Activated T-helper 2 cell treated with anti-CD3 and anti-CD28 coated beads, Interferon-gamma antibody, Interleukin-2, Interleukin-4, amounts not matched to agents 10 μg/mL and 5 μg/mL and 100 μg/mL, durations not matched to agents 14 hours and 24 hours and 36 hours (primary cell): ENCODE measurements at regions not wholly inside any gene's neighbourhood (a gene's known extent, or its start where the extent isn't known, plus 50 kb on each side); places are given as distances from the start of the nearest gene placed in this dataset.

ENCODE experiments used
- DNase-seq: peaks from one replicate; pipeline ENCODE4 v3.0.0; 2021; ENCODE audit warnings: low spot score
- H3K27ac Mint-ChIP-seq: one replicate; pipeline ENCODE4 v1.8.0; 2021; ENCODE audit warnings: mixed read lengths
- H3K27me3 Mint-ChIP-seq: one replicate; pipeline ENCODE4 v1.8.0; 2021; ENCODE audit warnings: low read depth, mixed read lengths
- H3K36me3 Mint-ChIP-seq: one replicate; pipeline ENCODE4 v1.8.0; 2021; ENCODE audit warnings: low read depth, mixed read lengths
- H3K4me1 Mint-ChIP-seq: one replicate; pipeline ENCODE4 v1.8.0; 2021; ENCODE audit warnings: low read depth, mixed read lengths
- H3K4me3 Mint-ChIP-seq: one replicate; pipeline ENCODE4 v1.8.0; 2021; ENCODE audit warnings: low read depth, mild to moderate bottlenecking, moderate library complexity, mixed read lengths
- H3K9me3 Mint-ChIP-seq: one replicate; pipeline ENCODE4 v1.8.0; 2021; ENCODE audit warnings: mixed read lengths
- intact Hi-C: fragments of 100-400 bp; cut with micrococcal nuclease; formaldehyde crosslinking; loops from one replicate; pipeline ENCODE4 v1.15.1; 2023

DNA sequence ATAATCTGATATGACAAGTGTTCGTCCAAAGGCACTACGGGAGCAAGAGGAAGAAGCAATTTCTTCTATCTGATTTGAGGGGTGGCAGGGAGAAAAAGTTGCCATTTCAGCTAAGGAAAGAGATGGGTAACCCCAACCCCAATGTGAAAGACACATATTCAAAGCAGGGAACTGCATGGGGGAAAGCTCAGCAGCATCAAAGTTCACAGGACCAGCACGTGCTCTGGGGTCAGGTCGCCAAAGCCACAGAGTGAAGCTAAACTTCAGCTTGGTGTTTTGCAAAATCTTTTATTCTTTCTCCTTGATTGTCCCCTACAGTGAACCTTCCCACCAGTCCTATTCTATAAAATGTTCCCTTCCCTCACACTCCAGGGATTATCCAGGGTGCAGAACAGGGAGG, 112.8 kb upstream of the PPP2R2D start:
- H3K27me3 Mint-ChIP-seq: no peaks in the 10 kb centered on the region
- peaks cover 7% of the 10 kb centered on the region for H3K9me3 Mint-ChIP-seq
- no peak overlapping the region for H3K4me3 Mint-ChIP-seq
- H3K4me1 Mint-ChIP-seq: no peaks in the 10 kb centered on the region
- no peak overlapping the region for H3K27ac Mint-ChIP-seq
- no peak for DNase-seq
- intact Hi-C loops: no loop called here
- no peaks in the 10 kb centered on the region for H3K36me3 Mint-ChIP-seq

- no peaks in the 10 kb centered on the region for H3K4me1 Mint-ChIP-seq
- H3K9me3 Mint-ChIP-seq: peaks cover 3% of the 10 kb centered on the region
- intact Hi-C loops: no loop called here
- H3K4me3 Mint-ChIP-seq: no peak overlapping the region
- H3K27ac Mint-ChIP-seq: no peak overlapping the region
- DNase-seq: no peak
- H3K27me3 Mint-ChIP-seq: no peaks in the 10 kb centered on the region
- H3K36me3 Mint-ChIP-seq: no peaks in the 10 kb centered on the region
Observed at GRCh38 chr10:131788386-131788785, 112.4 kb upstream of the PPP2R2D start.

DNA sequence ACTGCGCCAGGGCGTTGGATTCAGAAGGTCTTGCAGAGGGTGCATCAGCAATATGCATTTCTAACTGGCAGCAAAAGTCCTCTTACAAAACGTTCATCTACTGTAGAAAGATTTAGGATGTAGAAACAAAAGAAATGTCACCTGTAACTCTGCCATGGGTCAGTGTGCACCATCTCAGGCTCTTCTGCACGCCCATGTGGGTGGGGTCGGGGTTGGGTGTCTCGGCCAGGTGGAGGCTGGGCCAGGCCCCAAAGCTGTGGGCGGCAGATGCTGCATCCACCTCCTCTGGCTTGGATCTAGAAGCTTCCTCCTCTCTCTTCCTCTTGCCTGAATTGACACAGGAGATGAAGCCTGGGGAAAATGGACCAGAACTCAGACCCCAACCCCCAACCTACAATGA, 111.3 kb upstream of the PPP2R2D start:
- Mint-ChIP-seq H3K27me3 (no peaks in the 10 kb centered on the region), H3K4me1 (no peaks in the 10 kb centered on the region), H3K9me3 (no peaks in the 10 kb centered on the region), H3K27ac (no peak overlapping the region), H3K36me3 (no peaks in the 10 kb centered on the region), H3K4me3 (no peak overlapping the region)
- no peak for DNase-seq
- intact Hi-C loops: no loop called here

GRCh38 chr10:131790021-131790420, 110.8 kb upstream of the PPP2R2D start:
- Mint-ChIP-seq H3K4me3 (no peak overlapping the region), H3K9me3 (no peaks in the 10 kb centered on the region), H3K4me1 (no peaks in the 10 kb centered on the region), H3K27ac (no peak overlapping the region), H3K36me3 (no peaks in the 10 kb centered on the region), H3K27me3 (no peaks in the 10 kb centered on the region)
- no peak for DNase-seq
- intact Hi-C loops: no loop called here

DNA sequence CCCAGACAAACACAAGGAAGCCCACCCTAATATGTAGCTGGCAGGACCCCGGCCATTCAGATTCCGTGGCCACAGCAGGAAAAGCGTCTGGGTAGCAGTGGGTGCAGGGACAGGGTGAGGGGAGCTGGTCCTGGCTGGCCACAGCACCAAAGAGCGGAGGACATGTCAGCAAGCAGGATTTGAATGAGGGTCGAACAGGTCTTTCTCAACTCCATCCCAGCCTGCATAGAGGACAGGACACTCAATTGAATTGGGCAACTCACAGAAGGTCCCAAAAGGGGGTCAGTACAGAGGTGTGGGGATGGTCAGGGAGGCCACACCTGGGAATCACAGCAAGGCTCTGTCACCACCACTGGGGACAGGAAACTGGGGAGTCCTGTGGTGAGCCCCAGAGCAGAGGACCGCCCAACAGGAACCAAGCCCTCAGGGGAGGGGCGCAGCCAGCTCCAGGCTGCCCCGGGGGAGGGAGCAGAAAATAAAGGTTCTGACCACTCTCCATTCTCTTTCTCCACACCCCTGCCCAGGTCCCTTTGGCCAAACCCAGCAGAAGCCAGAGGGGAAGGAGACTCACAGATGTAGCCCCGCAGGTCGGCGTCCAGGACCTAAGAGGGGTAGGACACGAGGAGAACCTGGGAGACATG, 108.7 kb upstream of the PPP2R2D start:
- intact Hi-C loops: no loop called here

DNA sequence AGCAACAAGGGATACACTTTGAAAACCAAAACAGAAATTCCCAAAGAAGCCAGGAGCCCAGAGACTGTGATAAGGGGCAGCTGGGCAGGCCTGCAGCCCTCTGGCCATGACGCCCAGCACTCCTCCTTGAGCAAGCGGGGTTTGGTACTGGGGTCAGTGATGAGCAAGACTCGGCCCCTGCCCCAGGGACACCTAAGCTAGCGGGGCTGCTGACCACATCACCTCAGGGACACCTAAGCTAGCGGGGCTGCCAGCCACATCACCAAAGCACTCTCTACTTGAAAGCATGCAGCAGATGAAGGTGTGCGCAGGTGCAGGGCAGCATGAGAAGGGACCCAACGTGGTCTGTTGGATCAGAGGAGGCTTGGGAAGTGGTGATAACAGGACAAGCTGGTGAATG, 108.0 kb upstream of the PPP2R2D start:
- H3K4me3 Mint-ChIP-seq: no peak overlapping the region
- H3K27me3 Mint-ChIP-seq: no peaks in the 10 kb centered on the region
- H3K36me3 Mint-ChIP-seq: no peaks in the 10 kb centered on the region
- DNase-seq: no peak
- no peaks in the 10 kb centered on the region for H3K4me1 Mint-ChIP-seq
- intact Hi-C loops: no loop called here
- no peaks in the 10 kb centered on the region for H3K9me3 Mint-ChIP-seq
- no peak overlapping the region for H3K27ac Mint-ChIP-seq

More for the DNA sequence above, 108.7 kb upstream of the PPP2R2D start:
- no peak for DNase-seq
- no peaks in the 10 kb centered on the region for H3K9me3 Mint-ChIP-seq
- H3K36me3 Mint-ChIP-seq: no peaks in the 10 kb centered on the region
- H3K4me1 Mint-ChIP-seq: no peaks in the 10 kb centered on the region
- no peak overlapping the region for H3K27ac Mint-ChIP-seq
- H3K4me3 Mint-ChIP-seq: no peak overlapping the region
- no peaks in the 10 kb centered on the region for H3K27me3 Mint-ChIP-seq

DNA sequence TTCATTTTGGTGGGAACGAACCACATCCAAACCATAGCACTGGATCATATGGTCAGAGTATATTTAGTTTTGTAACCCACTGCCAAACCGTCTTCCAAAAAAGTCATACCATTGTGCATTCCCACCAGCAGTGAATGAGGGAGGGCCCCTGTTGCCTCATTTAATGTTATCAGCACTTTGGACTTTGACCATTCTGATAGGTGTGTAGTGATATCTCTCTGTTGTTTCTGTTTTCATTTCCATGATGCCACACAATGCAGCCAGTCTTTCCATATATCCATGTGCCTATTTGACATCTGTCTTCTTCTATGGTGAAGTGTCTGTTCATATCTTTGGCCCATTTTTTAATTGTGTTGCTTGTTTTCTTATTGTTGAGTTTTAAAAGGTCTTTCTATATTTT, 105.0 kb upstream of the PPP2R2D start:
- intact Hi-C loops: no loop called here
- Mint-ChIP-seq H3K4me3 (no peak overlapping the region), H3K27me3 (no peaks in the 10 kb centered on the region), H3K4me1 (no peaks in the 10 kb centered on the region), H3K27ac (no peak overlapping the region), H3K9me3 (peaks cover 22% of the 10 kb centered on the region), H3K36me3 (no peaks in the 10 kb centered on the region)
- DNase-seq: no peak

DNA sequence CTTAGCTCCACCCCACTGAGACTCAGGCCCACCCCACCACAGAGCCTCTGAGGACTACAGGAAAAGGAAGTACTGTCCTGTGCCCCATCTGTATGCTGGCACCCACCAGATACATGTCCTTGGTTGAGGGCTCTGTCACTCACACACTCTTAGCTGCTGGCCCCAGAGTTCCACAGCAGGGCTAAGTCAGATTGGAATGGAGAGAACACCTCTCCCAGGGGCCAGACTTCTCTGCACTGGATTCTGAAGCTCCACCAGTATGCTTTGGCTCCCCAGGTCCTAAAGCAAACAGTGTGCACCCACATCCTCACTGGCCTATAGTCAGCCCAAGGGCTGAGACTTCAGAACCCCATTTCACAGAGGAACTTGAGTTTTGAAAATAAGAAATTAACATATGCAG, 103.2 kb upstream of the PPP2R2D start:
- peaks cover 22% of the 10 kb centered on the region for H3K9me3 Mint-ChIP-seq
- H3K4me3 Mint-ChIP-seq: no peak overlapping the region
- no peaks in the 10 kb centered on the region for H3K4me1 Mint-ChIP-seq
- no peaks in the 10 kb centered on the region for H3K27me3 Mint-ChIP-seq
- intact Hi-C loops: no loop called here
- DNase-seq: no peak
- no peaks in the 10 kb centered on the region for H3K36me3 Mint-ChIP-seq
- no peak overlapping the region for H3K27ac Mint-ChIP-seq

DNA sequence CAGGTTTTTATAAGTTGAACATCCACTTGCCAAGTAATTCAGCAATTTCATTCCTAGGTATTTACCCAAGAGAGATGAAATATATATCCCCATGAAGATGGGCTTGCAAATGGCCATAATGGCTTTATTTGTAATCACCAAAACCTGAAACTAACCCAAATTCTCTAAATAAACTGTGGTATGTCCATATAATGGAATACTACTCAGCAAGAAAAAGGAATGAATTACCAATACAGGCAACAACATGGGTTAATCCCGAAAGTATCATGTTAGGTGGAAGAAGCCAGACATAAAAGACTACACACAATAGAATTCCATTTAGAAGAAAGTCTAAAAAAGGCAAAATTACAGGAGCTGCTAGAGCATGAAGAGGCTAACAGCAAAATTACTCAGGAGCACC, 101.4 kb upstream of the PPP2R2D start:
- H3K9me3 Mint-ChIP-seq: peaks cover 22% of the 10 kb centered on the region
- H3K4me3 Mint-ChIP-seq: no peak overlapping the region
- no peak overlapping the region for H3K27ac Mint-ChIP-seq
- H3K4me1 Mint-ChIP-seq: no peaks in the 10 kb centered on the region
- no peak for DNase-seq
- no peaks in the 10 kb centered on the region for H3K36me3 Mint-ChIP-seq
- no peaks in the 10 kb centered on the region for H3K27me3 Mint-ChIP-seq
- intact Hi-C loops: no loop called here

GRCh38 chr10:131802156-131802915, 98.5 kb upstream of the PPP2R2D start:
- H3K9me3 Mint-ChIP-seq: peaks cover 22% of the 10 kb centered on the region
- intact Hi-C loops: no loop called here
- no peaks in the 10 kb centered on the region for H3K4me1 Mint-ChIP-seq
- H3K27me3 Mint-ChIP-seq: no peaks in the 10 kb centered on the region
- no peak overlapping the region for H3K27ac Mint-ChIP-seq
- H3K36me3 Mint-ChIP-seq: no peaks in the 10 kb centered on the region
- DNase-seq: no peak
- no peak overlapping the region for H3K4me3 Mint-ChIP-seq

DNA sequence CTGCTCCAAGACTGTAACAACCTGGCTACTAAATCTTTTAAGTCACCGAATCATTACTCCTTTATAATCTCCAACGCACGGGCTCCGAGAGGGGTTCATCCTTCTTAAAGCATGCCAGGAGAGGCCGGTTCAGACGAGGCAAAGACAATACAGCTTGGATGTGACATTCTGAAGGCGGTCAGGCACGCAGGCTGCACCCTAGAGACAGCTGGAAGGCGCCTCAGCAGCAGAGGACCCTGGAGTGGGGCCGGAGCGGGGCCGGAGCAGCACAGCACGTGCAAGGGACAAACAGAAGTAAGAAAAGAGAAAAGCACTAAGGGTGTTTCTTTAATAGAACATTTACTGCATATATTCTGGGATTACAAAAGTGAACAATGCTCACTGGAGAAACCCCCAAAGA, 97.8 kb upstream of the PPP2R2D start:
- no peak overlapping the region for H3K27ac Mint-ChIP-seq
- no peaks in the 10 kb centered on the region for H3K27me3 Mint-ChIP-seq
- DNase-seq: no peak
- intact Hi-C loops: no loop called here
- H3K4me3 Mint-ChIP-seq: no peak overlapping the region
- no peaks in the 10 kb centered on the region for H3K36me3 Mint-ChIP-seq
- H3K9me3 Mint-ChIP-seq: peaks cover 21% of the 10 kb centered on the region
- no peaks in the 10 kb centered on the region for H3K4me1 Mint-ChIP-seq

- no peak for DNase-seq
- H3K36me3 Mint-ChIP-seq: no peaks in the 10 kb centered on the region
- H3K27ac Mint-ChIP-seq: no peak overlapping the region
- peaks cover 11% of the 10 kb centered on the region for H3K9me3 Mint-ChIP-seq
- H3K4me1 Mint-ChIP-seq: no peaks in the 10 kb centered on the region
- intact Hi-C loops: no loop called here
- no peaks in the 10 kb centered on the region for H3K27me3 Mint-ChIP-seq
- no peak overlapping the region for H3K4me3 Mint-ChIP-seq
Observed at GRCh38 chr10:131803860-131804425, 96.9 kb upstream of the PPP2R2D start.

DNA sequence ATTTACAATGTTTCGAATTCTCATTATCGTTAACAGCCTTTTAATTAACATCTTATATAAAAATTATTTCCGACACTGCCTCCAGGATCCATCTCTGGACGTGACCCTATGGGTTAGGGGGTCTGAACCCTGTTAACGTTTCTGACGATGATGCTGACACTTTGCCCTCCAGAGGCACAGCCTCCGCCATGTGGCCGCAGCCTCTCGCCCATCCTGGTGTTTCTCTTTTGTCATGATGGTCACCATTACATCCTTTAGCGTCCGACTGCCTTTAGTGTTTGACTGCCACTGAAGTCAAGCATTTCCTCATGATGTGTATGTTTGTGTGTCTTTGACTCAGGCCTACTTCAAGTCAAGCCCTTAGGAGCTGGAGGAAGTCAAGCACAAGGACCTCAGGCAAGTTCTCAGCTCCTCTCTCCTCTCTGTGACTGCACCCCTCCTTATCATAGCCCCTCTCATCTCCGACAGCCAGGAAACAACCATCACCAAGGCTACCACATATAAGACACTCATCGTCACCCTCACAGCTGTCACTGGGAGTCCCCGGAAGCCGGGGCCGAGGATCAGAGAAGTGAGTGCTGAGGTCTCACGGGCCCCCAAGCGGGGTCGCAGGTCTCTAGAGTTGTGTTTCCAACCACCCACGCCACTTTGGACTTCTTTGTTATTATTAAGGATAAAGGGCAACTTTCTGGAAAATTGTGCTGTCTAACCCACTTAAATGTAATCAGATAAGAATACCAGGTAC, 96.1 kb upstream of the PPP2R2D start:
- H3K4me3 Mint-ChIP-seq: no peak overlapping the region
- intact Hi-C loops: no loop called here
- H3K27me3 Mint-ChIP-seq: no peaks in the 10 kb centered on the region
- peaks cover 5% of the 10 kb centered on the region for H3K9me3 Mint-ChIP-seq
- no peaks in the 10 kb centered on the region for H3K4me1 Mint-ChIP-seq
- H3K27ac Mint-ChIP-seq: no peak overlapping the region
- DNase-seq: no peak
- H3K36me3 Mint-ChIP-seq: no peaks in the 10 kb centered on the region
